H1 (cell line): ENCODE measurements at regions not wholly inside any gene's neighbourhood (a gene's known extent, or its start where the extent isn't known, plus 50 kb on each side); places are given as distances from the start of the nearest gene placed in this dataset.

Experiments used
- CTCF ChIA-PET: fragments of 300-600 bp; sonication (Branson Sonifier 250); formaldehyde crosslinking; loops from one replicate; lab custom pipeline; 2021; ENCODE audit not compliant: partially characterized antibody; lab: Charles Lee
- POLR2A ChIA-PET: fragments of 300-600 bp; sonication (Branson Sonifier 250); formaldehyde crosslinking; loops from one replicate; lab custom pipeline; 2021; ENCODE audit warnings: inconsistent platforms; ENCODE audit not compliant: partially characterized antibody; lab: Charles Lee
- DNase-seq, 2 experiments: peaks; one replicate each; pipeline versions ENCODE4 v3.0.0 to v3.0.0-alpha.2; 2010 to 2022; ENCODE audit warnings: low spot score in 2 of 2, low read depth in 1 of 2, mixed read lengths in 1 of 2
- FAIRE-seq: peaks from 2 replicates; lab custom pipeline; 2011; peaks lifted over from hg19 to GRCh38; lab: Jason Lieb, UNC
- H2AFZ ChIP-seq: 2 replicates; pipeline ENCODE4 v1.8.1; 2012; ENCODE audit warnings: low read length, inconsistent platforms
- H2AK5ac ChIP-seq: 2 replicates; pipeline ENCODE4 v1.6.1; 2013; ENCODE audit warnings: low read depth, low read length
- H2BK120ac ChIP-seq: replicated peaks from 2 replicates; pipeline ENCODE3; 2013; ENCODE audit warnings: low read depth, low read length, inconsistent platforms
- H2BK12ac ChIP-seq: 2 replicates; pipeline ENCODE4 v1.6.1; 2013; ENCODE audit warnings: low read depth, low read length
- H2BK15ac ChIP-seq: 2 replicates; pipeline ENCODE4 v1.6.1; 2013; ENCODE audit warnings: low read length
- H2BK20ac ChIP-seq: 2 replicates; pipeline ENCODE4 v1.6.1; 2013; ENCODE audit warnings: low read length
- H2BK5ac ChIP-seq: 2 replicates; pipeline ENCODE4 v1.6.1; 2013; ENCODE audit warnings: low read depth, low read length
- H3K14ac ChIP-seq: 2 replicates; pipeline ENCODE4 v1.6.1; 2013; ENCODE audit warnings: inconsistent platforms; ENCODE audit not compliant: insufficient read length
- H3K18ac ChIP-seq: 2 replicates; pipeline ENCODE4 v1.6.1; 2013; ENCODE audit warnings: low read length; ENCODE audit errors: extremely low read depth
- H3K23ac ChIP-seq: 2 replicates; pipeline ENCODE4 v1.6.1; 2013; ENCODE audit warnings: inconsistent platforms; ENCODE audit not compliant: insufficient read length
- H3K23me2 ChIP-seq: 2 replicates; pipeline ENCODE4 v1.6.1; 2013; ENCODE audit warnings: low read depth, low read length
- H3K27ac ChIP-seq: 2 replicates; pipeline ENCODE4 v1.6.1; 2011; ENCODE audit warnings: low read depth, low read length, inconsistent platforms
- H3K27me3 ChIP-seq, 4 experiments: replicated peaks in 1 of 4; 1 replicate in 1 of 4; 2 replicates in 3 of 4; pipeline versions ENCODE4 v1.6.1 to v1.8.1; 2011 to 2013; ENCODE audit warnings: low read length in 3 of 4, mild to moderate bottlenecking in 3 of 4, inconsistent platforms in 2 of 4, mixed read lengths in 2 of 4, moderate library complexity in 1 of 4; ENCODE audit not compliant: control insufficient read depth in 3 of 4, insufficient read depth in 3 of 4; ENCODE audit errors: extremely low read depth in 1 of 4
- H3K36me3 ChIP-seq, 4 experiments: 2 replicates each; pipeline versions ENCODE4 v1.6.1 to v1.8.1; 2011 to 2013; ENCODE audit warnings: mild to moderate bottlenecking in 4 of 4, low read length in 3 of 4, moderate library complexity in 2 of 4, control low read depth in 1 of 4, inconsistent platforms in 1 of 4; ENCODE audit not compliant: insufficient read depth in 4 of 4, control insufficient read depth in 2 of 4
- H3K4ac ChIP-seq: replicated peaks from 2 replicates; pipeline ENCODE3; 2013; ENCODE audit warnings: low read length, low read depth, mixed read lengths, inconsistent platforms; ENCODE audit not compliant: insufficient read length
- H3K4me1 ChIP-seq, 4 experiments: replicated peaks in 1 of 4; 1 replicate in 1 of 4; 2 replicates in 3 of 4; pipeline versions ENCODE4 v1.6.1 to v1.8.1; 2011 to 2013; ENCODE audit warnings: low read length in 3 of 4, inconsistent platforms in 2 of 4, mixed read lengths in 1 of 4; ENCODE audit not compliant: insufficient read depth in 4 of 4, control insufficient read depth in 3 of 4
- H3K4me2 ChIP-seq, 2 experiments: 2 replicates each; pipeline versions ENCODE4 v1.6.1 to v1.8.1; 2011 to 2013; ENCODE audit warnings: low read depth in 2 of 2, low read length in 2 of 2, control low read depth in 1 of 2, inconsistent platforms in 1 of 2, mild to moderate bottlenecking in 1 of 2; ENCODE audit not compliant: insufficient read depth in 1 of 2
- H3K4me3 ChIP-seq, 4 experiments: fragments of 200-600, 300-600 bp in 1 of 4; sonication (generic), shearing (Covaris generic), sonication (Bioruptor Twin) in 1 of 4; 2 replicates each; pipeline versions ENCODE4 v1.5.1 to v1.8.1; 2011 to 2016; ENCODE audit warnings: low read length in 4 of 4, low read depth in 3 of 4, control low read depth in 2 of 4, inconsistent platforms in 2 of 4, mild to moderate bottlenecking in 2 of 4, mixed read lengths in 1 of 4, moderate library complexity in 1 of 4; ENCODE audit not compliant: insufficient read depth in 2 of 4; ENCODE audit errors: extremely low read depth in 1 of 4
- H3K56ac ChIP-seq: replicated peaks from 2 replicates; pipeline ENCODE3; 2013; ENCODE audit warnings: low read depth, mild to moderate bottlenecking, mixed read lengths, low read length, inconsistent platforms; ENCODE audit not compliant: insufficient read length
- H3K79me1 ChIP-seq: 2 replicates; pipeline ENCODE4 v1.6.1; 2013; ENCODE audit warnings: low read depth, low read length, control low read depth
- H3K79me2 ChIP-seq, 2 experiments: 2 replicates each; pipeline versions ENCODE4 v1.6.1 to v1.8.1; 2012 to 2013; ENCODE audit warnings: low read length in 2 of 2, mild to moderate bottlenecking in 2 of 2, inconsistent platforms in 1 of 2; ENCODE audit not compliant: insufficient read depth in 2 of 2, control insufficient read depth in 1 of 2
- H3K9ac ChIP-seq, 4 experiments: replicated peaks in 1 of 4; 1 replicate in 1 of 4; 2 replicates in 3 of 4; pipeline versions ENCODE4 v1.6.1 to v1.8.1; 2011 to 2013; ENCODE audit warnings: low read depth in 3 of 4, low read length in 3 of 4, control low read depth in 2 of 4, mild to moderate bottlenecking in 2 of 4, moderate library complexity in 2 of 4, inconsistent platforms in 1 of 4; ENCODE audit errors: extremely low read depth in 1 of 4
- H3K9me3 ChIP-seq, 2 experiments: 2 replicates each; pipeline versions ENCODE4 v1.6.1 to v1.8.1; 2012 to 2013; ENCODE audit warnings: mild to moderate bottlenecking in 2 of 2, moderate library complexity in 2 of 2, control low read depth in 1 of 2, inconsistent platforms in 1 of 2, low read depth in 1 of 2, low read length in 1 of 2, mixed read lengths in 1 of 2; ENCODE audit not compliant: insufficient read depth in 2 of 2
- H4K20me1 ChIP-seq, 2 experiments: replicated peaks in 1 of 2; 2 replicates each; pipeline versions ENCODE3 to v1.8.1; 2011 to 2013; ENCODE audit warnings: inconsistent platforms in 2 of 2, low read length in 2 of 2, mild to moderate bottlenecking in 1 of 2; ENCODE audit not compliant: insufficient read depth in 2 of 2, control insufficient read depth in 1 of 2
- H4K5ac ChIP-seq: 2 replicates; pipeline ENCODE4 v1.6.1; 2013; ENCODE audit warnings: low read length, low read depth, mixed read lengths, inconsistent platforms; ENCODE audit not compliant: insufficient read length
- H4K8ac ChIP-seq: 2 replicates; pipeline ENCODE4 v1.8.0; 2013; ENCODE audit warnings: mild to moderate bottlenecking, moderate library complexity, low read length, inconsistent platforms; ENCODE audit not compliant: insufficient read depth; ENCODE audit errors: extremely low read depth
- H4K91ac ChIP-seq: replicated peaks from 2 replicates; pipeline ENCODE3; 2013; ENCODE audit warnings: low read length, mixed read lengths, inconsistent platforms; ENCODE audit not compliant: insufficient read length
- CBX8 ChIP-seq: fragments of 300-800, 300-1000 bp; sonication (generic); IDR thresholded peaks from 2 replicates; pipeline ENCODE4 v1.7.1; 2016; ENCODE audit warnings: low read depth, low read length, borderline replicate concordance
- CEBPB ChIP-seq: IDR thresholded peaks from 2 replicates; pipeline ENCODE4 v1.6.1; 2012; ENCODE audit warnings: low read depth, low read length
- EGR1 ChIP-seq: IDR thresholded peaks from 2 replicates; pipeline ENCODE4 v1.6.1; 2011; ENCODE audit warnings: low read depth, low read length, borderline replicate concordance
- POLR2A ChIP-seq, 2 experiments: IDR thresholded peaks; 1 replicate in 1 of 2; 2 replicates in 1 of 2; pipeline ENCODE4 v1.6.1; 2011; ENCODE audit warnings: low read depth in 2 of 2, low read length in 2 of 2, mild to moderate bottlenecking in 2 of 2; ENCODE audit errors: control extremely low read depth in 1 of 2
- POLR2AphosphoS5 ChIP-seq: IDR thresholded peaks from 2 replicates; pipeline ENCODE4 v1.6.1; 2011; ENCODE audit warnings: low read depth, low read length
- POU5F1 ChIP-seq: IDR thresholded peaks from 2 replicates; pipeline ENCODE4 v1.6.1; 2011; ENCODE audit warnings: low read depth, mild to moderate bottlenecking, low read length, moderate library complexity
- RBBP5 ChIP-seq: IDR thresholded peaks from 2 replicates; pipeline ENCODE4 v1.7.1; 2012; ENCODE audit warnings: low read depth, mild to moderate bottlenecking, inconsistent platforms, low read length, moderate library complexity, borderline replicate concordance
- RFX5 ChIP-seq: IDR thresholded peaks from 2 replicates; pipeline ENCODE4 v1.6.1; 2011; ENCODE audit warnings: low read depth, low read length, improper control_type of control experiment, borderline replicate concordance
- RNF2 ChIP-seq: fragments of 200-900, 300-1000 bp; sonication (generic); IDR thresholded peaks from 2 replicates; pipeline ENCODE4 v1.7.1; 2016; ENCODE audit warnings: borderline replicate concordance, low read depth, mild to moderate bottlenecking, antibody characterized with exemption, low read length; ENCODE audit not compliant: poor library complexity, severe bottlenecking; ENCODE audit errors: missing control alignments
- SP1 ChIP-seq: IDR thresholded peaks from 2 replicates; pipeline ENCODE4 v1.6.1; 2011; ENCODE audit warnings: low read depth, low read length
- SP4 ChIP-seq: IDR thresholded peaks from 2 replicates; pipeline ENCODE4 v1.6.1; 2012; ENCODE audit warnings: low read length, inconsistent platforms
- SRF ChIP-seq: IDR thresholded peaks from 2 replicates; pipeline ENCODE4 v1.6.1; 2011; ENCODE audit warnings: mild to moderate bottlenecking, low read depth, low read length, moderate library complexity
- SUZ12 ChIP-seq: fragments of 200-600 bp; sonication (generic); IDR thresholded peaks from 2 replicates; pipeline ENCODE4 v1.6.1; 2012; ENCODE audit warnings: mild to moderate bottlenecking, inconsistent platforms, low read length, moderate library complexity, mixed read lengths
- TAF1 ChIP-seq: IDR thresholded peaks from 2 replicates; pipeline ENCODE4 v1.6.1; 2011; ENCODE audit warnings: mild to moderate bottlenecking, low read depth, low read length
- TBP ChIP-seq: IDR thresholded peaks from 2 replicates; pipeline ENCODE4 v1.6.1; 2011; ENCODE audit warnings: low read depth, low read length, improper control_type of control experiment
- TEAD4 ChIP-seq: IDR thresholded peaks from 2 replicates; pipeline ENCODE4 v1.6.1; 2012; ENCODE audit warnings: low read depth, low read length, inconsistent platforms, mixed read lengths
- WGBS, 2 experiments: shearing (Covaris generic) in 1 of 2; methylation state at CpG; one replicate each; pipeline versions ENCODE4 v1.1.6 to v1.1.7; 2013 to 2015; ENCODE audit warnings: low lambda C conversion rate in 2 of 2, mixed read lengths in 2 of 2, inconsistent platforms in 1 of 2, low coverage in 1 of 2, missing lambda C conversion rate in 1 of 2; ENCODE audit not compliant: insufficient replicate concordance in 2 of 2, insufficient coverage in 1 of 2, insufficient read length in 1 of 2; ENCODE audit errors: extremely low coverage in 1 of 2, missing lambda C conversion rate in 1 of 2; 5-methylcytosine and 5-hydroxymethylcytosine counted together
- TF ChIP-seq, protein P1 (sequence below): IDR thresholded peaks from 2 replicates; pipeline ENCODE4 v1.6.1; 2012; ENCODE audit warnings: inconsistent platforms

DNA sequence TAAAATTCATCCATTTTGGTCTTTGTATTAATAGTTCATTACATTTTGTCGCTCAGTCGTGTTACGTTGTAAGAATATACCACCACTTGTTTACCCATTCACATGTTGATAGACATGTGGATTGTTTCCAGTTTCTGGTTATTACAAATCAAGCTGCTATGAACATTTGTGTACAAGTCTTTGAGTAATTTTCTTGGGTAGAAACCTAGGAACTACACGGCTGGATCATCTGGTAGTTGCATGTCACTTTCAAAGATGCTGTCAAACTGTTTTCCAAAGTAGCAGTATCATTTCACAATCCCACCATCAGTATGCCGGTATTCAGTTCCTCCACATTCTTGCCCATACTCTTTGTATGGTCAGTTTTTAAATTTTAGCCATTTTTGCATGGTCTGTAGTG, 98.0 kb downstream of the GASK1B start:
- POLR2A ChIA-PET, result no interaction called here
- DNase-seq (no peak), FAIRE-seq (no peak)
- H3K23me2 ChIP-seq, result no peaks in the 10 kb centered on the region
- no peaks in the 10 kb centered on the region for H4K20me1 ChIP-seq
- H3K79me1 ChIP-seq, result no peaks in the 10 kb centered on the region
- H2BK12ac ChIP-seq, result no peak overlapping the region
- no peak overlapping the region for H2BK120ac ChIP-seq
- H3K36me3 ChIP-seq, result no peaks in the 10 kb centered on the region
- no peak overlapping the region for H3K56ac ChIP-seq
- no peak overlapping the region for H4K91ac ChIP-seq
- no peak overlapping the region for H2AFZ ChIP-seq
- H2BK5ac ChIP-seq, result no peak overlapping the region
- no peak overlapping the region for H3K4ac ChIP-seq
- H3K9me3 ChIP-seq, result no peaks in the 10 kb centered on the region
- no peaks in the 10 kb centered on the region for H3K27me3 ChIP-seq
- no peak overlapping the region for H3K4me2 ChIP-seq
- H4K8ac ChIP-seq, result no peak overlapping the region
- no peak overlapping the region for H2BK20ac ChIP-seq
- no peak overlapping the region for H3K23ac ChIP-seq
- no peak overlapping the region for H4K5ac ChIP-seq
- no peak overlapping the region for H2BK15ac ChIP-seq
- no peak overlapping the region for H3K18ac ChIP-seq
- no peak overlapping the region for H3K14ac ChIP-seq
- no peak overlapping the region for H2AK5ac ChIP-seq
- WGBS, 2 experiments, result 94% methylated on average over 5 of the region's 5 CpGs; no CpG with 5 or more reads in 1 of the 2 experiments
- H3K4me1 ChIP-seq, result no peaks in the 10 kb centered on the region
- no peak overlapping the region for H3K27ac ChIP-seq
- no peak overlapping the region for H3K9ac ChIP-seq
- H3K79me2 ChIP-seq, result no peaks in the 10 kb centered on the region
- no peak overlapping the region for H3K4me3 ChIP-seq
- CTCF ChIA-PET, result no interaction called here
- TF ChIP-seq TBP (no peak), SUZ12 (no peak), TEAD4 (no peak), EGR1 (no peak), RBBP5 (no peak), SRF (no peak), SP1 (no peak), CEBPB (no peak), RNF2 (no peak), SP4 (no peak), POLR2A (IDR thresholded peaks at IDR 0.05; ENCODE audit: control extremely low read depth in 1 of 2, low read depth in 2 of 2, low read length in 2 of 2) (no peak), RFX5 (no peak), POU5F1 (no peak), POLR2AphosphoS5 (no peak), CBX8 (no peak), TAF1 (no peak)
- TF ChIP-seq, protein P1, sequence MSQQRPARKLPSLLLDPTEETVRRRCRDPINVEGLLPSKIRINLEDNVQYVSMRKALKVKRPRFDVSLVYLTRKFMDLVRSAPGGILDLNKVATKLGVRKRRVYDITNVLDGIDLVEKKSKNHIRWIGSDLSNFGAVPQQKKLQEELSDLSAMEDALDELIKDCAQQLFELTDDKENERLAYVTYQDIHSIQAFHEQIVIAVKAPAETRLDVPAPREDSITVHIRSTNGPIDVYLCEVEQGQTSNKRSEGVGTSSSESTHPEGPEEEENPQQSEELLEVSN, result no peak
